Stimulated activated CD8-positive, alpha-beta memory T cell treated with anti-CD3 and anti-CD28 coated beads, Interleukin-15, amount 100 ng/mL, for 1 hour (primary cell): ENCODE measurements at regions not wholly inside any gene's neighbourhood (a gene's known extent, or its start where the extent isn't known, plus 50 kb on each side); places are given as distances from the start of the nearest gene placed in this dataset.
"Not testable (repeated sequence)": the region's sequence is repeated elsewhere in the genome, so short reads cannot be mapped to it uniquely, and the experiment has no call there.

ENCODE experiments used
- DNase-seq: peaks from one replicate; pipeline ENCODE4 v3.0.0-alpha.2; 2020; ENCODE audit warnings: low read depth

- no peak for DNase-seq
Observed at GRCh38 chr1:213474054-213474453, 423.0 kb downstream of the RPS6KC1 start.

- DNase-seq = no peak
Observed at GRCh38 chr1:213481395-213481794, 430.4 kb downstream of the RPS6KC1 start.

- DNase-seq = no peak
Observed at GRCh38 chr1:213484333-213484732, 433.3 kb downstream of the RPS6KC1 start.

- no peak for DNase-seq
Observed at GRCh38 chr1:213484758-213485157, 433.7 kb downstream of the RPS6KC1 start.

- DNase-seq = no peak
Observed at GRCh38 chr1:213486488-213486887, 435.4 kb downstream of the RPS6KC1 start.

GRCh38 chr1:213491468-213491867 lies 440.4 kb downstream of the RPS6KC1 start:
- DNase-seq = no peak

GRCh38 chr1:213492161-213493041 lies 441.4 kb downstream of the RPS6KC1 start:
- no peak for DNase-seq

- DNase-seq = no peak
Observed at GRCh38 chr1:213499444-213499843, 448.4 kb downstream of the RPS6KC1 start.

GRCh38 chr1:213507472-213508223 lies 456.6 kb downstream of the RPS6KC1 start:
- DNase-seq = no peak

GRCh38 chr1:213511173-213511572 lies 460.1 kb downstream of the RPS6KC1 start:
- no peak for DNase-seq

GRCh38 chr1:213512316-213512715 lies 461.3 kb downstream of the RPS6KC1 start:
- no peak for DNase-seq

- DNase-seq = no peak
Observed at GRCh38 chr1:213513006-213513405, 462.0 kb downstream of the RPS6KC1 start.

- not testable (repeated sequence) for DNase-seq
Observed at GRCh38 chr1:213514408-213515179, 463.6 kb downstream of the RPS6KC1 start.

GRCh38 chr1:213519098-213519497 lies 468.1 kb downstream of the RPS6KC1 start:
- DNase-seq = no peak

GRCh38 chr1:213521206-213521605 lies 466.6 kb upstream of the PROX1 start:
- DNase-seq = no peak

- no peak for DNase-seq
Observed at GRCh38 chr1:213523781-213524398, 463.9 kb upstream of the PROX1 start.

- DNase-seq = no peak
Observed at GRCh38 chr1:213526306-213526705, 461.5 kb upstream of the PROX1 start.

- DNase-seq = no peak
Observed at GRCh38 chr1:213530611-213531320, 457.0 kb upstream of the PROX1 start.

GRCh38 chr1:213531369-213532310 lies 456.1 kb upstream of the PROX1 start:
- DNase-seq = no peak

- no peak for DNase-seq
Observed at GRCh38 chr1:213533125-213533524, 454.6 kb upstream of the PROX1 start.
